GM12801 (cell line): ENCODE measurements at regions not wholly inside any gene's neighbourhood (a gene's known extent, or its start where the extent isn't known, plus 50 kb on each side); places are given as distances from the start of the nearest gene placed in this dataset.

ENCODE experiments used
- TF ChIP-seq, protein P1 (sequence below): IDR thresholded peaks from one replicate; pipeline ENCODE4 v1.5.1; 2011; ENCODE audit warnings: control low read depth; ENCODE audit not compliant: insufficient read length; ENCODE audit errors: extremely low read depth

DNA sequence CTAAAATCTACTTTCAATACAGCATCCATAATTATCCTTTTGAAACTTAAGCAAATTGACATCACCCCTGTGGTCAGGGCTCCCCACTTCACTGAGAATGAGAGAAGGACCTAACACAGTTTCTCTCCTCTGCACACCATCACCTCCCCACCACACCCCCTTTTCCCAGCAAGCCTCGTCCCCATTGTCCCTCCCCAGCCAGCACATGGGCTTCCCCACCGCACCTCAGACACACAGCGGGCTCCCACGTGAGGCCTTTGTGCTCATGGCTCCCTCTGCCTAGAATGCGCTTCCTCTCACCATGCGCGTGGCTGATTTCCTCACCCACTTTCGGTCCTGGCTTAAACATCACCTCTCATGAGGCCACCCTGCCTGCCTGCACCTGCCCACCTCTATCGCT is 639.0 kb upstream of the FRG1 start:
- TF ChIP-seq, protein P1, sequence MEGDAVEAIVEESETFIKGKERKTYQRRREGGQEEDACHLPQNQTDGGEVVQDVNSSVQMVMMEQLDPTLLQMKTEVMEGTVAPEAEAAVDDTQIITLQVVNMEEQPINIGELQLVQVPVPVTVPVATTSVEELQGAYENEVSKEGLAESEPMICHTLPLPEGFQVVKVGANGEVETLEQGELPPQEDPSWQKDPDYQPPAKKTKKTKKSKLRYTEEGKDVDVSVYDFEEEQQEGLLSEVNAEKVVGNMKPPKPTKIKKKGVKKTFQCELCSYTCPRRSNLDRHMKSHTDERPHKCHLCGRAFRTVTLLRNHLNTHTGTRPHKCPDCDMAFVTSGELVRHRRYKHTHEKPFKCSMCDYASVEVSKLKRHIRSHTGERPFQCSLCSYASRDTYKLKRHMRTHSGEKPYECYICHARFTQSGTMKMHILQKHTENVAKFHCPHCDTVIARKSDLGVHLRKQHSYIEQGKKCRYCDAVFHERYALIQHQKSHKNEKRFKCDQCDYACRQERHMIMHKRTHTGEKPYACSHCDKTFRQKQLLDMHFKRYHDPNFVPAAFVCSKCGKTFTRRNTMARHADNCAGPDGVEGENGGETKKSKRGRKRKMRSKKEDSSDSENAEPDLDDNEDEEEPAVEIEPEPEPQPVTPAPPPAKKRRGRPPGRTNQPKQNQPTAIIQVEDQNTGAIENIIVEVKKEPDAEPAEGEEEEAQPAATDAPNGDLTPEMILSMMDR = no peak

DNA sequence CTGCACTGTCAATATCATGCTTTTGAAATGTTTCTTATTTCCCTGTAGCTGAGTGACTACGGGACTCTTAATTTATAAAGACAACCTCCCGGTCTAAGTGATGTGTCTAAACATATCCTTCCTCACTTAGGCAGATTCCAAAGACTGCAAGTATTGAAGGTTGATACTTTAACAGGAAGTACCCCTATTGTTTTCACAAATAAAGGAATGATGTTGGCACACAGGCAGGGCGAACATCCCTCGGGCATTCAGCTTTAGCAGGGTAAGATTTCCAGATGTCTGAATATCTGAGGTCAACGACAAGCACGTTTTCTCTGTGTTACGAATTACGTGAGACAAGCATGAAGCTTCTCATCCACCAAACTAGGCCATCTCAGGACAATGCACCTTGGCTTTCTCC is 638.0 kb upstream of the FRG1 start:
- TF ChIP-seq, protein P1 = no peak

DNA sequence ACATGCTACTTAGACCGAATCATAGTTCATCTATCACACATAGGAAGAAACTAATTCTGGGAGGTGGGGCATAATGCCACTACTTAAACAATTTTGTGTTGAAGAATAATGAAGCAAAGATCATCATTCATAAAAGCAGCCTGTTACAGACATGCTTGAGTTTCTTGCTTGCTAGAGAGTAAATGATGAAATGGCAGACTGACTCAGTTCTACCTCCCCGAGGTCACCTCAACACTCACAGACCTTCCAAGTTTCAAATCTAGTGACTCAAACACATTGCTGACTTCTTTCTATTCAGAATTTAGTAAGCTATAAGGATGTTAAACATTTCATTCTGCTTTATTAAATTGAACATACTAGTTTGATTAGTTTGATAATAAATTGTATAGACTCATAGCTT is 636.5 kb upstream of the FRG1 start:
- TF ChIP-seq, protein P1 = no peak

DNA sequence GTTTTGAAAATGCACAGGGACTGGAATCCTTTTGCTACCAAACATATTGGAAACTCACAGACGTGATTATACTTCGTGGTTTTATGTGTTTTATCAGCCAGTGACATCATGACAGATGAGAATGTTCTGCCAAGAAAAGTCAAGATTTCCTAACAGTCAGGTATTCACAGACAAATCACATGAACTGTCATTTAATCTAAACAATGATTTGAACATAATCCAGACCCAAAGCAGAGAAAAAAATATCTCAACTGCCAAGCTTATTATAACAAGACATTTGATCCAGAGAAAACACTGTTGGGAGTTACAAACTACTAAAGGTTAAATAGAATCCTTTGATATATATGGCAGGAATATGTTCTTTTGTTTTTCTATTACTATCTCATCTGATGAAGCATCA is 635.9 kb upstream of the FRG1 start:
- TF ChIP-seq, protein P1 = no peak

DNA sequence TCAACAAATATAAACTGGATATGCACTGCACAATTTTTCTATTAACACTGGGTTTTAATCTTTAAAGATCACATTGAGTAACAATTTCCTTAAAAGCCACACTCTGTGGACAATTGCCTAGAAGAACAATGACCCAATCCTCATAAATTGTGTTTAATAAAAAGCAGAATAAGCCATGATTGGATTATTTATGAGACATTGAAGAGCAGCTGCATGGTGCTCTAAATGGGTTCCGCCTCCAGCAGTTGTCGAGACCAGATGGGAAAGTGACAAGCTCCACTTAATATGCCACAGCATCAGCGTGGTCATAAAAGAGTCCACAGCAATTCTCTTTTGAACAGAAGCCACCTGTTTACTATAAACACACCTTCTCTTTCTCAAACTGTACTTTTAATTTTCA is 635.2 kb upstream of the FRG1 start:
- TF ChIP-seq, protein P1 = no peak

DNA sequence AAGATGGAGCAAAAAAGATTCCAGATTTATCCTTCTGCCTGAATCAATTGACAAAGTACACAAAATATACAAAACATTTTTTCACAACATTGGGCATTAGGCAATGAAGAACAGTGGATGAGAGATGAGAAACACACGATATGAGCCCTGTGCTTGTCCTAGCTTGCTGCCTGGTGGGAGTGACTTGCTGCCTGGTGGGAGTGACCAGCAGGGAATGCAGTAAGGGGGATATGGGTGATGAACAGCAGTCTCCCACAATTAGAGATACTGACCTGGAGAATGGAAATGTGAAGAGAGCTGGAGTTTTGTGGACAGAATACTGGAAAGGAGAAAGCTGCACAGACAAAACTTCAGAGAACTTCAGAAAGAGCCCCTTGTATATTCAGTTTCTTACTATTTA is 629.4 kb upstream of the FRG1 start:
- TF ChIP-seq, protein P1 = no peak

DNA sequence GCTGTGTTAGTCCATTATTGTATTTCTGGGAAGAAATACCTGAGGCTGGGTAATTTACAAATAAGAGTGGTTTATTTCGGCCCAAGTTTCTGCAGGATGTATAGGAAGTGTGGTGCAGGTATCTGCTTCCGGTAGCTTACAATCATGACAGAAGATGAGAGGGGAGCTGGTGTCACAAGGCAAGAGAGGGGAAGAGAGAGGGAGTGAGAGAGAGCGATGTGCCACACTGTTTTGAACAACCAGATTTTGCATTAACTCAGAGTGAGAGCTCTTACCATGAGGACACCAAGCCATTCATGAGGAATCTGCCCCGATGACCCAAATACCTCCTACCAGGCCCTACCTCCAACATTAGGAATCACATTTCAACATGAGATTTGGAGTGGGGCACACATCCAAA is 627.6 kb upstream of the FRG1 start:
- TF ChIP-seq, protein P1 = no peak
